ENCODE measurements at regions not wholly inside any gene's neighbourhood (a gene's known extent, or its start where the extent isn't known, plus 50 kb on each side); places are given as distances from the start of the nearest gene placed in this dataset.

GRCh38 chr7:136685501-136686173 lies 182.8 kb upstream of the CHRM2 start:
- TF ChIP-seq, protein P1, sequence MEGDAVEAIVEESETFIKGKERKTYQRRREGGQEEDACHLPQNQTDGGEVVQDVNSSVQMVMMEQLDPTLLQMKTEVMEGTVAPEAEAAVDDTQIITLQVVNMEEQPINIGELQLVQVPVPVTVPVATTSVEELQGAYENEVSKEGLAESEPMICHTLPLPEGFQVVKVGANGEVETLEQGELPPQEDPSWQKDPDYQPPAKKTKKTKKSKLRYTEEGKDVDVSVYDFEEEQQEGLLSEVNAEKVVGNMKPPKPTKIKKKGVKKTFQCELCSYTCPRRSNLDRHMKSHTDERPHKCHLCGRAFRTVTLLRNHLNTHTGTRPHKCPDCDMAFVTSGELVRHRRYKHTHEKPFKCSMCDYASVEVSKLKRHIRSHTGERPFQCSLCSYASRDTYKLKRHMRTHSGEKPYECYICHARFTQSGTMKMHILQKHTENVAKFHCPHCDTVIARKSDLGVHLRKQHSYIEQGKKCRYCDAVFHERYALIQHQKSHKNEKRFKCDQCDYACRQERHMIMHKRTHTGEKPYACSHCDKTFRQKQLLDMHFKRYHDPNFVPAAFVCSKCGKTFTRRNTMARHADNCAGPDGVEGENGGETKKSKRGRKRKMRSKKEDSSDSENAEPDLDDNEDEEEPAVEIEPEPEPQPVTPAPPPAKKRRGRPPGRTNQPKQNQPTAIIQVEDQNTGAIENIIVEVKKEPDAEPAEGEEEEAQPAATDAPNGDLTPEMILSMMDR (IDR thresholded peaks at IDR 0.05; ENCODE audit: low read length): no peak
- no peak for TF ChIP-seq EZH2 (IDR thresholded peaks at IDR 0.05; ENCODE audit: borderline replicate concordance, low read length)

Data from OCI-LY1 (cell line).